ENCODE measurements at regions not wholly inside any gene's neighbourhood (a gene's known extent, or its start where the extent isn't known, plus 50 kb on each side); places are given as distances from the start of the nearest gene placed in this dataset.

GRCh38 chr2:121150126-121150525, 134.9 kb downstream of the TFCP2L1 start:
- no peaks in the 10 kb centered on the region for H3K9me2 ChIP-seq (ENCODE audit: insufficient read depth)
- no peaks in the 10 kb centered on the region for H3K9me3 ChIP-seq (ENCODE audit: control insufficient read depth in 1 of 2, insufficient read depth in 1 of 2, low read depth in 1 of 2, low read length in 2 of 2)
- H3K4me2 ChIP-seq (ENCODE audit: low read length), result no peak overlapping the region
- H3K27ac ChIP-seq (ENCODE audit: low read depth, low read length), result no peak overlapping the region
- intact Hi-C loops (cut with micrococcal nuclease), result no loop called here
- TF ChIP-seq JUND (IDR thresholded peaks at IDR 0.05) (no peak), CTCF (IDR thresholded peaks at IDR 0.05 in 2 of 3, conservative IDR thresholded peaks at IDR 0.05 in 1 of 3; ENCODE audit: borderline replicate concordance in 1 of 3, insufficient read depth in 1 of 3, low read depth in 2 of 3, low read length in 2 of 3) (no peak), ZFX (IDR thresholded peaks at IDR 0.05) (no peak), POLR2A (IDR thresholded peaks at IDR 0.05; ENCODE audit: borderline replicate concordance, extremely low read depth, insufficient read depth, insufficient read length) (no peak), ZBTB33 (IDR thresholded peaks at IDR 0.05; ENCODE audit: extremely low read depth, insufficient replicate concordance, low read length) (no peak), RAD21 (IDR thresholded peaks at IDR 0.05; ENCODE audit: low read depth) (no peak), POLR2AphosphoS5 (IDR thresholded peaks at IDR 0.05; ENCODE audit: low read depth, low read length) (no peak), SRF (IDR thresholded peaks at IDR 0.05; ENCODE audit: low read depth) (no peak), ZNF274 (IDR thresholded peaks at IDR 0.05; ENCODE audit: low read depth, low read length) (no peak), EZH2phosphoT487 (IDR thresholded peaks at IDR 0.05; ENCODE audit: borderline replicate concordance) (no peak), MAX (IDR thresholded peaks at IDR 0.05) (no peak), ELF1 (IDR thresholded peaks at IDR 0.05; ENCODE audit: borderline replicate concordance, low read depth) (no peak), FOSL1 (IDR thresholded peaks at IDR 0.05; ENCODE audit: low read depth) (no peak), YY1 (IDR thresholded peaks at IDR 0.05; ENCODE audit: extremely low read depth, insufficient replicate concordance, low read depth, low read length) (no peak), TCF7L2 (IDR thresholded peaks at IDR 0.05; ENCODE audit: borderline replicate concordance, extremely low read depth, insufficient read depth, insufficient read length) (no peak), CEBPB (IDR thresholded peaks at IDR 0.05; ENCODE audit: low read depth) (no peak)
- DNase-seq (ENCODE audit: low read depth, low spot score) (no peak), ATAC-seq (no peak)
- no peaks in the 10 kb centered on the region for H3K36me3 ChIP-seq (ENCODE audit: control insufficient read depth in 1 of 2, insufficient read depth in 2 of 2, low read length in 2 of 2)
- no peaks in the 10 kb centered on the region for H4K20me1 ChIP-seq (ENCODE audit: insufficient read depth)
- no TSS peak for BruUV-seq (replicated peaks)
- no peak overlapping the region for H3K4me3 ChIP-seq (replicated peaks in 1 of 2; ENCODE audit: low read depth in 1 of 2, low read length in 2 of 2)
- ChIA-PET CTCF (interaction anchor here (1.1 kb wide), 1 partner anchor 22 kb away, joined by 4 read pairs; no protein-coding TSS in a partner anchor), POLR2A (no interaction called here), RAD21 (ENCODE audit: low non-redundant PET in 1 of 2, low total read pairs in 2 of 2, uncharacterized antibody in 2 of 2, unreplicated experiment in 2 of 2) (no interaction called here)
- H3K9ac ChIP-seq (ENCODE audit: low read length), result no peak overlapping the region
- H2AFZ ChIP-seq (ENCODE audit: low read depth, low read length, poor library complexity, severe bottlenecking), result no peak overlapping the region
- H3K79me2 ChIP-seq (ENCODE audit: insufficient read depth, low read length), result no peaks in the 10 kb centered on the region
- no peaks in the 10 kb centered on the region for H3K27me3 ChIP-seq (ENCODE audit: insufficient read depth, low read length)
- no peaks in the 10 kb centered on the region for H3K4me1 ChIP-seq (ENCODE audit: control insufficient read depth in 1 of 2, insufficient read depth in 2 of 2, low read length in 2 of 2)
